ENCODE measurements at regions not wholly inside any gene's neighbourhood (a gene's known extent, or its start where the extent isn't known, plus 50 kb on each side); places are given as distances from the start of the nearest gene placed in this dataset.

DNA sequence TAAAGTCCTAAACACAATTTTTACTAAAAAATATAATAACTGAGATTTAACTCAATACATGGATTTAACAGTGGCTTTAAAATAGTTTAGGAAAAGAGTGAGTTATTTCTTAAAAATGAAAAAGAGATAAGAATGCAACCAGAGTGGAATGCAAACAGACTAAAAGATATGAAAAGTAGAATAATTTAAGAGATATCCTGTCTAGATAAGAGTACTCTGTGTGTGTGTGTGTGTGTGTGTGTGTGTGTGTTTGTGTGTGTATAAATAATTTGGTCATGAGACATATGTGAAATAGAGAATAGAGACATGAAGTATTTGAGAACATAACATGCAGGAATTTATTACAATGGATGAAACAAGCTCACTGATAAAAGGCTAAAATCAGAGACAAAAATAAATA is 986.9 kb upstream of the CHORDC1 start:
- Histone ChIP-seq H3K27ac (ENCODE audit: low read length) (no peak overlapping the region), H3K9ac (ENCODE audit: low read length) (no peak overlapping the region), H4K20me1 (ENCODE audit: insufficient read depth, low read length) (no peaks in the 10 kb centered on the region), H3K9me3 (replicated peaks; ENCODE audit: insufficient read depth, low read length) (no peaks in the 10 kb centered on the region), H3K36me3 (replicated peaks; ENCODE audit: insufficient read depth, low read length) (no peaks in the 10 kb centered on the region), H3K4me3 (ENCODE audit: low read length) (no peak overlapping the region), H2AFZ (ENCODE audit: low read length) (no peak overlapping the region), H3K27me3 (replicated peaks; ENCODE audit: insufficient read depth, low read length) (no peaks in the 10 kb centered on the region), H3K4me2 (ENCODE audit: low read depth, low read length) (no peak overlapping the region), H3K4me1 (ENCODE audit: low read length) (no peaks in the 10 kb centered on the region), H3K9me2 (replicated peaks; ENCODE audit: insufficient read depth, low read length) (no peaks in the 10 kb centered on the region), H3K79me2 (ENCODE audit: low read length) (no peaks in the 10 kb centered on the region), H3F3A (ENCODE audit: insufficient read depth, low read length) (no peaks in the 10 kb centered on the region)
- DNase-seq: no peak
- no peak for TF ChIP-seq EZH2 (optimal IDR thresholded peaks at IDR 0.05; ENCODE audit: low read depth, low read length)
- no peak for TF ChIP-seq EZH2phosphoT487 (IDR thresholded peaks at IDR 0.05; ENCODE audit: low read length)
- TF ChIP-seq, protein P1, sequence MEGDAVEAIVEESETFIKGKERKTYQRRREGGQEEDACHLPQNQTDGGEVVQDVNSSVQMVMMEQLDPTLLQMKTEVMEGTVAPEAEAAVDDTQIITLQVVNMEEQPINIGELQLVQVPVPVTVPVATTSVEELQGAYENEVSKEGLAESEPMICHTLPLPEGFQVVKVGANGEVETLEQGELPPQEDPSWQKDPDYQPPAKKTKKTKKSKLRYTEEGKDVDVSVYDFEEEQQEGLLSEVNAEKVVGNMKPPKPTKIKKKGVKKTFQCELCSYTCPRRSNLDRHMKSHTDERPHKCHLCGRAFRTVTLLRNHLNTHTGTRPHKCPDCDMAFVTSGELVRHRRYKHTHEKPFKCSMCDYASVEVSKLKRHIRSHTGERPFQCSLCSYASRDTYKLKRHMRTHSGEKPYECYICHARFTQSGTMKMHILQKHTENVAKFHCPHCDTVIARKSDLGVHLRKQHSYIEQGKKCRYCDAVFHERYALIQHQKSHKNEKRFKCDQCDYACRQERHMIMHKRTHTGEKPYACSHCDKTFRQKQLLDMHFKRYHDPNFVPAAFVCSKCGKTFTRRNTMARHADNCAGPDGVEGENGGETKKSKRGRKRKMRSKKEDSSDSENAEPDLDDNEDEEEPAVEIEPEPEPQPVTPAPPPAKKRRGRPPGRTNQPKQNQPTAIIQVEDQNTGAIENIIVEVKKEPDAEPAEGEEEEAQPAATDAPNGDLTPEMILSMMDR (IDR thresholded peaks at IDR 0.05; ENCODE audit: low read length): no peak

DNA sequence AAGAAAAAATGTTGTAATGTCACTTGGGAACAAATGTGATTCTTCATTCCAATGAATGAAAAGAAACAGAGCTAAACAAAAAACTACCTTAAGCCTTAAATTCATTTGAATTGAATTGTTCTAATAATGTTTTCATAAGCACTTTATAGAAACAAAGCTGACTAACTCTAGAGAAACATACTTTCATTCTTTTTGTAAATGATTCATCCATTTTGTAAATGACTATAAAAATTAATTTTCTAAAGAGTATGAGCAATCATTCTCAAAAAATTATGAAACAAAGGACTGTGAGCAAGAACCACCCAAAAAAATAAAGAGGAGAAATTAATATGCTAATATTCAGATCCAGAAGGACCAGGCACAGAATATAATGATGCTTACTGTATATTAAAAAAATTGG is 986.5 kb upstream of the CHORDC1 start:
- H3K9ac ChIP-seq (ENCODE audit: low read length): no peak overlapping the region

DNA sequence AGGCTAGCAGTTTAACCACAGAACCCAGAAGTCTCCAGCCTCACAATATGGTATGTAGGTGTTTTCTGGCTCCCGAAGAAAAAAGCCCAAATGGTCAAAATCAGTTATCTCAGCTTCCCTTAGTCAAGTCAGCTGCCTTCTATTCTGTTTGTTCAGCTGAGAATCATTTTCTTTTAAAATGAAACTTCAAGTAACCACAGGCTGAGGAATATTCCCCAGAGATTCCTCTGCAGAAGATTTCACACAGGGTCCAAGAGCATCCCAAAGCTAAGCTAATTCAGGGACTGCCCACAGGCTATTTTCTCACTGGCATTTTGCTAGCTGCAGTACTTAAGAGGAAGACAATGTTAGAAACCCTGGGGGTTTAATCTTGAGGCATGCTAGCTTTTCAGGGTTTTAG is 977.0 kb upstream of the CHORDC1 start:
- H3F3A ChIP-seq (ENCODE audit: insufficient read depth, low read length): no peaks in the 10 kb centered on the region
- H2AFZ ChIP-seq (ENCODE audit: low read length): no peak overlapping the region
- no peaks in the 10 kb centered on the region for H3K27me3 ChIP-seq (replicated peaks; ENCODE audit: insufficient read depth, low read length)
- TF ChIP-seq EZH2phosphoT487 (IDR thresholded peaks at IDR 0.05; ENCODE audit: low read length) (no peak), EZH2 (optimal IDR thresholded peaks at IDR 0.05; ENCODE audit: low read depth, low read length) (no peak)
- TF ChIP-seq, protein P1 (IDR thresholded peaks at IDR 0.05; ENCODE audit: low read length): no peak
- H3K4me2 ChIP-seq (ENCODE audit: low read depth, low read length): no peak overlapping the region
- H3K9ac ChIP-seq (ENCODE audit: low read length): no peak overlapping the region
- no peak for DNase-seq
- H3K4me3 ChIP-seq (ENCODE audit: low read length): no peak overlapping the region
- no peaks in the 10 kb centered on the region for H4K20me1 ChIP-seq (ENCODE audit: insufficient read depth, low read length)
- no peaks in the 10 kb centered on the region for H3K36me3 ChIP-seq (replicated peaks; ENCODE audit: insufficient read depth, low read length)
- H3K9me3 ChIP-seq (replicated peaks; ENCODE audit: insufficient read depth, low read length): no peaks in the 10 kb centered on the region
- H3K4me1 ChIP-seq (ENCODE audit: low read length): no peaks in the 10 kb centered on the region
- H3K27ac ChIP-seq (ENCODE audit: low read length): no peak overlapping the region
- H3K79me2 ChIP-seq (ENCODE audit: low read length): no peaks in the 10 kb centered on the region
- H3K9me2 ChIP-seq (replicated peaks; ENCODE audit: insufficient read depth, low read length): no peaks in the 10 kb centered on the region

More for the DNA sequence above, 986.5 kb upstream of the CHORDC1 start:
- Histone ChIP-seq H3K36me3 (replicated peaks; ENCODE audit: insufficient read depth, low read length) (no peaks in the 10 kb centered on the region), H3K4me1 (ENCODE audit: low read length) (no peaks in the 10 kb centered on the region), H3K4me3 (ENCODE audit: low read length) (no peak overlapping the region), H3K9me3 (replicated peaks; ENCODE audit: insufficient read depth, low read length) (no peaks in the 10 kb centered on the region), H3K27ac (ENCODE audit: low read length) (no peak overlapping the region), H3K79me2 (ENCODE audit: low read length) (no peaks in the 10 kb centered on the region), H3K9me2 (replicated peaks; ENCODE audit: insufficient read depth, low read length) (no peaks in the 10 kb centered on the region), H4K20me1 (ENCODE audit: insufficient read depth, low read length) (no peaks in the 10 kb centered on the region), H3F3A (ENCODE audit: insufficient read depth, low read length) (no peaks in the 10 kb centered on the region), H3K27me3 (replicated peaks; ENCODE audit: insufficient read depth, low read length) (no peaks in the 10 kb centered on the region), H2AFZ (ENCODE audit: low read length) (no peak overlapping the region), H3K4me2 (ENCODE audit: low read depth, low read length) (no peak overlapping the region)
- no peak for DNase-seq
- TF ChIP-seq, protein P1 (IDR thresholded peaks at IDR 0.05; ENCODE audit: low read length): no peak
- TF ChIP-seq EZH2 (optimal IDR thresholded peaks at IDR 0.05; ENCODE audit: low read depth, low read length) (no peak), EZH2phosphoT487 (IDR thresholded peaks at IDR 0.05; ENCODE audit: low read length) (no peak)
